RWPE2 (cell line): ENCODE measurements at regions not wholly inside any gene's neighbourhood (a gene's known extent, or its start where the extent isn't known, plus 50 kb on each side); places are given as distances from the start of the nearest gene placed in this dataset.

Experiments used
- ATAC-seq: fragments of 200-7000 bp; cut with Tn5 transposase; 3 replicates; pipeline ENCODE4 v1.9.1; 2021; ENCODE audit warnings: low read depth
- DNase-seq: peaks from one replicate; pipeline ENCODE4 v3.0.0-alpha.2; 2020; ENCODE audit warnings: low spot score
- H3K27ac ChIP-seq: fragments of 450-650 bp; 2 replicates; pipeline ENCODE4 v1.5.1; 2017; ENCODE audit warnings: mild to moderate bottlenecking; ENCODE audit not compliant: poor library complexity, severe bottlenecking
- H3K27me3 ChIP-seq: fragments of 250-450 bp; sonication (Bioruptor Pico); 2 replicates; pipeline ENCODE4 v1.5.1; 2021; ENCODE audit warnings: mild to moderate bottlenecking, moderate library complexity; ENCODE audit not compliant: insufficient read depth, poor library complexity, severe bottlenecking
- H3K36me3 ChIP-seq: fragments of 250-450 bp; sonication (Bioruptor Pico); 2 replicates; pipeline ENCODE4 v1.5.1; 2020; ENCODE audit warnings: low read depth, mild to moderate bottlenecking, moderate library complexity
- H3K4me1 ChIP-seq: fragments of 250-450 bp; sonication (Bioruptor Pico); 2 replicates; pipeline ENCODE4 v1.5.1; 2021; ENCODE audit warnings: mild to moderate bottlenecking, moderate library complexity; ENCODE audit not compliant: insufficient read depth, poor library complexity, severe bottlenecking
- H3K4me3 ChIP-seq: fragments of 250-450 bp; sonication (Bioruptor Pico); 2 replicates; pipeline ENCODE4 v1.5.1; 2021; ENCODE audit warnings: mild to moderate bottlenecking, moderate library complexity; ENCODE audit not compliant: severe bottlenecking
- H3K9me3 ChIP-seq: fragments of 250-450 bp; sonication (Bioruptor Pico); 2 replicates; pipeline ENCODE4 v1.5.1; 2021; ENCODE audit warnings: mild to moderate bottlenecking, moderate library complexity; ENCODE audit not compliant: severe bottlenecking
- TF ChIP-seq, protein P1 (sequence below): fragments of 450-650 bp; IDR thresholded peaks from one replicate; pipeline ENCODE4 v1.5.1; 2017; ENCODE audit warnings: mild to moderate bottlenecking, moderate library complexity; ENCODE audit not compliant: poor library complexity, severe bottlenecking

DNA sequence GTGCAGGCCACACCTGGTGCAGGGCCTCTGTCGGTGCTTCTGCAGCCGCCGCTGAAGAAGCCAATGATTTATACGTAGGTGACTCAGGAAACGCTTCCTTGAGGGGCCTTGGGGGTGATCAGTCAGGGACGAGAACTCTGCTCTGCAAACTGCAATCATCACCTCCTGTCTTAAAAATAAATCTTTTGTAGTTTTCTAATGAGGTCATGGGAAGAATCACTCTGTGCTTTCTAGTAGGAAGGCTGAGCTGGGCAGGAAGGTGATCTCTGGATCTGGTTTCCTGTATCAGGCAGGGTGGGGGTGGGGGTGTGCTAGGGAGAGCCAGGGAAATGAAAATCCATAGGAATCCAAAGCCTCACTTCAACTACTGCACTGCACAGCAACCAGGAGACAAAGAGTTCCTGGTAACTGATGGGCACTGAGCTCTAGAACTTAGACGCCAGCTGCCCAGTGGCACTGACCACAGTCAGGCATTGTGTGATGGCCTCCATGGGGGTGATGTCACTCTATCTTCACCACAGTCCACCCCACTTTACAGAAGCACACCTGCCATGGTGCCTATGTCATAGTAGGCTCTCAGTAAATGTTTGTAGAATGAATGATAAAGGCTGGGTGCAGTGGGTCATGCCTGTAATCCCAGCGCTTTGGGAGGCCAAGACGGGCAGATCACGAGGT lies 292.4 kb upstream of the PWP1 start:
- Histone ChIP-seq H3K27me3 (no peaks in the 10 kb centered on the region), H3K27ac (peak overlapping the region; percentile 38), H3K4me3 (no peak overlapping the region), H3K4me1 (peaks cover 24% of the 10 kb centered on the region), H3K9me3 (no peaks in the 10 kb centered on the region), H3K36me3 (no peaks in the 10 kb centered on the region)
- TF ChIP-seq, protein P1, sequence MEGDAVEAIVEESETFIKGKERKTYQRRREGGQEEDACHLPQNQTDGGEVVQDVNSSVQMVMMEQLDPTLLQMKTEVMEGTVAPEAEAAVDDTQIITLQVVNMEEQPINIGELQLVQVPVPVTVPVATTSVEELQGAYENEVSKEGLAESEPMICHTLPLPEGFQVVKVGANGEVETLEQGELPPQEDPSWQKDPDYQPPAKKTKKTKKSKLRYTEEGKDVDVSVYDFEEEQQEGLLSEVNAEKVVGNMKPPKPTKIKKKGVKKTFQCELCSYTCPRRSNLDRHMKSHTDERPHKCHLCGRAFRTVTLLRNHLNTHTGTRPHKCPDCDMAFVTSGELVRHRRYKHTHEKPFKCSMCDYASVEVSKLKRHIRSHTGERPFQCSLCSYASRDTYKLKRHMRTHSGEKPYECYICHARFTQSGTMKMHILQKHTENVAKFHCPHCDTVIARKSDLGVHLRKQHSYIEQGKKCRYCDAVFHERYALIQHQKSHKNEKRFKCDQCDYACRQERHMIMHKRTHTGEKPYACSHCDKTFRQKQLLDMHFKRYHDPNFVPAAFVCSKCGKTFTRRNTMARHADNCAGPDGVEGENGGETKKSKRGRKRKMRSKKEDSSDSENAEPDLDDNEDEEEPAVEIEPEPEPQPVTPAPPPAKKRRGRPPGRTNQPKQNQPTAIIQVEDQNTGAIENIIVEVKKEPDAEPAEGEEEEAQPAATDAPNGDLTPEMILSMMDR: no peak
- ATAC-seq (peak; percentile 75), DNase-seq (no peak)

DNA sequence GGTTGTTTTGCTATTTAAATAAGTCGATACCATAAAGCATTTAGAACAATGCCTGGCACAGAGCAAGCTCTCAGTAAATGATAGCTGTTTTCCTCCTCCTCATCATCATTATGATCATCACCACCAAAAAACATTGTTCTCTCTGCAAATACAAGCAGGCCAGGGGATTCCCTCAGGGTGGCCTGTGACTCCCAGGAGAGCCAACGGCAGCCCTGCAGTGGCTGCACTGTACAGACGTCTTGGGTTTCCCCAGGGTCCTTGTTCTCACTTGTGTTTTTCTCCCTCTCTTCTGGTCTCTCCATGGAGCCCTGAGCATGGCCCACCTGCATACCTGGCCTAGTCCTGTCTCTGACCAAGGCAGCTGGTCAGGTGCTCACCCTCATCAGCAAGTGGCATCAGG lies 290.9 kb upstream of the PWP1 start:
- Histone ChIP-seq H3K27ac (no peak overlapping the region), H3K4me3 (no peak overlapping the region), H3K9me3 (no peaks in the 10 kb centered on the region), H3K36me3 (no peaks in the 10 kb centered on the region), H3K27me3 (no peaks in the 10 kb centered on the region), H3K4me1 (peaks cover 24% of the 10 kb centered on the region)
- DNase-seq (no peak), ATAC-seq (no peak)
- TF ChIP-seq, protein P1: no peak

DNA sequence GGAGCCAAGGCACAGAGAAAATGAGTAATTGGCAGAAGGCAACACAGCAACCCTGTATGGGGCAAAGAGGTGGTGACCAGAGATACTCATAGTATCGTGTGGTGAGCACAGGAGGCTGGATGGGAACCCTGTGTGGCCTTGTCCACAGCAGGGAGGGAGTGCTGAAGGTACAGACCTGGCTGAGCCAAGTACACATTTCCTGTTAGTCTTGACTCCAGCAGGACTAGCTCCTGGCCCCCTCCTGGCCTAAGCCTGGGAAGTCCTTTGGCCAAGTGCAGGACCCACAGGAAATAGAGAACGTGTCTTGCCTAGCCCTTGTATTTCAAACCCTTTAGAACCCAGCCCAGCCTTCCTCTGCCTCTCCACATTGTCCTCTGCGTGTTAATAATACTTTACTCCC lies 289.8 kb upstream of the PWP1 start:
- DNase-seq: no peak
- H3K9me3 ChIP-seq: no peaks in the 10 kb centered on the region
- 0 out of 3 replicates have a peak, but pooled peaks have one; percentile 13 for ATAC-seq

DNA sequence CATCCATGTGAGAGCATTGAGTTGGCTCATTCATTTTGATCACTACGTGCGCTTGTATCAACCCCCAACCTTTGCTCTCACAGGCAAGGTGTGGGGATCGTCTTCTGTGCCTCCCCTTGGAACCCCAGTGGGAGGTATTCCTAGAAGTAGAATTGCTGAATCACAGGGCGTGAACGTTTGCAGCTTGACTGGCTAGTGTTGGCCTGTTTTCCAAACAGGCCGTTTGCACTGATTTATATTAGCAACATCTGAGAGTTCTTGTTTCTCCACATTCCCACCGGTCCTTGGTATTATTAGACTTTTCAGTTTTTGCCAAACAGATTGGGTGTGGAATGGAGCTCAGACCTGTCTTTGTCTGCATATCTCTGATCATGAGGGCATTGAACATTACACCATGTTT lies 288.6 kb upstream of the PWP1 start:
- no peaks in the 10 kb centered on the region for H3K36me3 ChIP-seq
- no peaks in the 10 kb centered on the region for H3K9me3 ChIP-seq
- ATAC-seq: peak; percentile 57
- TF ChIP-seq, protein P1: no peak
- H3K27ac ChIP-seq: peak overlapping the region; percentile 31
- H3K27me3 ChIP-seq: no peaks in the 10 kb centered on the region
- DNase-seq: no peak
- H3K4me3 ChIP-seq: no peak overlapping the region
- peaks cover 30% of the 10 kb centered on the region for H3K4me1 ChIP-seq

More for the DNA sequence above, 289.8 kb upstream of the PWP1 start:
- Histone ChIP-seq H3K36me3 (no peaks in the 10 kb centered on the region), H3K27ac (peak overlapping the region; percentile 31), H3K4me1 (peaks cover 30% of the 10 kb centered on the region), H3K4me3 (no peak overlapping the region), H3K27me3 (no peaks in the 10 kb centered on the region)
- TF ChIP-seq, protein P1: no peak

DNA sequence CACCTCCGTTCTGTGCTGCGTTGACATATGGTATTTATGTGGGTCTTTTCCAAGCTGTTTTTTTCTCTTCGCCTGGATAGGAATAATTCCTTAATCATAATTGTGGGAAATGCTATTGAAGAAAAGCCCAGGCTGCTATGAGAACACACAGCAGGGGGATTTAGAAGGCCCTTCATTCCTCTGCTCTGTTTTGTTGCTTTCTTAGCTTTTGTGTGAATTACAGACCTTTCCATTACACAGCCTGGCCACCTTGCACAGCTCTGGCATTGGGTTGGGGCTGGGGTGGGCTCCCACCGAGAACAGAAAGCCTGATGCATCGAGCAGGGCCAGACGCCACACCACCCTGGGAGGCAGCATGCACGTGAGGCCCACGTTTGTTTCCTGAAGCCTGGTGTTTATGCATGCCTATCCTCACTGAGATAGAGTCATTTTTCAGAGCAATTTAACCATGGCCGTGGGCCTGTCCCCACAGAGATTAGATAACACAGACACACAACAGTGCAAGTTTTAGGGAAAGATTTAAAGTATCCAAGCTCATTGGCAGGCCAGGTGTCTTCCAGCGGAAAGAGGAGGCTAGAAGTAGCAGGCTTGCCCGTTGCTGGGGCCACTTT lies 287.6 kb upstream of the PWP1 start:
- peaks cover 27% of the 10 kb centered on the region for H3K4me1 ChIP-seq
- TF ChIP-seq, protein P1: no peak
- DNase-seq (no peak), ATAC-seq (no peak)
- no peaks in the 10 kb centered on the region for H3K27me3 ChIP-seq
- H3K9me3 ChIP-seq: no peaks in the 10 kb centered on the region
- H3K4me3 ChIP-seq: no peak overlapping the region
- no peak overlapping the region for H3K27ac ChIP-seq
- no peaks in the 10 kb centered on the region for H3K36me3 ChIP-seq
